ENCODE measurements at regions not wholly inside any gene's neighbourhood (a gene's known extent, or its start where the extent isn't known, plus 50 kb on each side); places are given as distances from the start of the nearest gene placed in this dataset.
"Not testable (repeated sequence)": the region's sequence is repeated elsewhere in the genome, so short reads cannot be mapped to it uniquely, and the experiment has no call there.

GRCh38 chr4:107772269-107772668 lies 52.2 kb upstream of the PAPSS1 start:
- dilution Hi-C loops (cut with MboI; ENCODE audit: extremely low pct_ligation_motif_present, low sequenced_read_pairs): loop anchor here (25.0 kb wide), 1 partner anchor 140 kb away; no protein-coding TSS in a partner anchor
- H3K27me3 ChIP-seq (ENCODE audit: control insufficient read depth, extremely low read depth, insufficient read depth, low read length); H3K9me1 ChIP-seq (ENCODE audit: control insufficient read depth, extremely low read depth, insufficient read depth, low read length); H4K20me1 ChIP-seq (ENCODE audit: control insufficient read depth, extremely low read depth, insufficient read depth, low read length); H3K9me3 ChIP-seq (ENCODE audit: control insufficient read depth, low read depth, low read length); H3K4me1 ChIP-seq (ENCODE audit: control insufficient read depth, extremely low read depth, insufficient read depth, low read length); FAIRE-seq; H3K4me2 ChIP-seq (ENCODE audit: control insufficient read depth, extremely low read depth, insufficient read depth, low read depth, low read length); DNase-seq (ENCODE audit: low read depth, low spot score); H2AFZ ChIP-seq (ENCODE audit: control insufficient read depth, low read length); H3K79me2 ChIP-seq (ENCODE audit: control insufficient read depth, insufficient read depth, low read length); H3K9ac ChIP-seq (ENCODE audit: control insufficient read depth, extremely low read depth, insufficient read depth, low read length); H3K27ac ChIP-seq (ENCODE audit: control insufficient read depth, insufficient read depth, low read length); H3K4me3 ChIP-seq (ENCODE audit: control insufficient read depth in 2 of 3, extremely low read depth in 1 of 3, insufficient read depth in 2 of 3, low read depth in 1 of 3, low read length in 3 of 3); H3K36me3 ChIP-seq (ENCODE audit: control insufficient read depth in 2 of 2, extremely low read depth in 1 of 2, insufficient read depth in 2 of 2, low read length in 2 of 2): not testable (repeated sequence)

DNA sequence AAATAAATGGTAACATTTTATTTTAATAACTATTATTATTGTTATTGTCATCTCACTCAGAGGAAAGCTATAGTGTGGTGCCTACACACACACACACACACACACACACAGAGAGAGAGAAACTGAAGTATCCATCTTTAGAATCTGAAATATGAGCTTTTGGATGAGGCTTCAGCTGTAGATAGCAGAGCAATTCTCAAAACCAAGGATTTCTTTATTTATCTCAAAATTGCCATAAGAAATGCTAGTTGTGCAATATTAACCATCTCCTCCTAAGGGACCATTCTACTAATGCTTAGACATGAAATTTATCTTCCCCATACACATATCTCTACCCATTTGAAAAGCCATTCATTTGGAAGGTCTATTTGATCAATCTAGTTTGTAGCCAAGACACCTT lies 50.1 kb upstream of the SGMS2 start:
- no peaks in the 10 kb centered on the region for H3K79me2 ChIP-seq (ENCODE audit: control insufficient read depth, insufficient read depth, low read length)
- no peak overlapping the region for H2AFZ ChIP-seq (ENCODE audit: control insufficient read depth, low read length)
- no peak for TF ChIP-seq EZH2 (IDR thresholded peaks at IDR 0.05; ENCODE audit: low read length)
- TF ChIP-seq, protein P1, sequence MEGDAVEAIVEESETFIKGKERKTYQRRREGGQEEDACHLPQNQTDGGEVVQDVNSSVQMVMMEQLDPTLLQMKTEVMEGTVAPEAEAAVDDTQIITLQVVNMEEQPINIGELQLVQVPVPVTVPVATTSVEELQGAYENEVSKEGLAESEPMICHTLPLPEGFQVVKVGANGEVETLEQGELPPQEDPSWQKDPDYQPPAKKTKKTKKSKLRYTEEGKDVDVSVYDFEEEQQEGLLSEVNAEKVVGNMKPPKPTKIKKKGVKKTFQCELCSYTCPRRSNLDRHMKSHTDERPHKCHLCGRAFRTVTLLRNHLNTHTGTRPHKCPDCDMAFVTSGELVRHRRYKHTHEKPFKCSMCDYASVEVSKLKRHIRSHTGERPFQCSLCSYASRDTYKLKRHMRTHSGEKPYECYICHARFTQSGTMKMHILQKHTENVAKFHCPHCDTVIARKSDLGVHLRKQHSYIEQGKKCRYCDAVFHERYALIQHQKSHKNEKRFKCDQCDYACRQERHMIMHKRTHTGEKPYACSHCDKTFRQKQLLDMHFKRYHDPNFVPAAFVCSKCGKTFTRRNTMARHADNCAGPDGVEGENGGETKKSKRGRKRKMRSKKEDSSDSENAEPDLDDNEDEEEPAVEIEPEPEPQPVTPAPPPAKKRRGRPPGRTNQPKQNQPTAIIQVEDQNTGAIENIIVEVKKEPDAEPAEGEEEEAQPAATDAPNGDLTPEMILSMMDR (optimal IDR thresholded peaks at IDR 0.05 in 1 of 3, IDR thresholded peaks at IDR 0.05 in 1 of 3, conservative IDR thresholded peaks at IDR 0.05 in 1 of 3; ENCODE audit: extremely low read depth in 1 of 3, insufficient read depth in 2 of 3, low read length in 3 of 3): no peak
- no peak overlapping the region for H3K9ac ChIP-seq (ENCODE audit: control insufficient read depth, extremely low read depth, insufficient read depth, low read length)
- no peak overlapping the region for H3K4me2 ChIP-seq (ENCODE audit: control insufficient read depth, extremely low read depth, insufficient read depth, low read depth, low read length)
- no peaks in the 10 kb centered on the region for H3K27me3 ChIP-seq (ENCODE audit: control insufficient read depth, extremely low read depth, insufficient read depth, low read length)
- H4K20me1 ChIP-seq (ENCODE audit: control insufficient read depth, extremely low read depth, insufficient read depth, low read length): no peaks in the 10 kb centered on the region
- no peaks in the 10 kb centered on the region for H3K9me3 ChIP-seq (ENCODE audit: control insufficient read depth, low read depth, low read length)
- FAIRE-seq (no peak), DNase-seq (ENCODE audit: low read depth, low spot score) (no peak)
- no peaks in the 10 kb centered on the region for H3K9me1 ChIP-seq (ENCODE audit: control insufficient read depth, extremely low read depth, insufficient read depth, low read length)
- H3K4me3 ChIP-seq (ENCODE audit: control insufficient read depth in 2 of 3, extremely low read depth in 1 of 3, insufficient read depth in 2 of 3, low read depth in 1 of 3, low read length in 3 of 3): no peak overlapping the region
- no peaks in the 10 kb centered on the region for H3K36me3 ChIP-seq (ENCODE audit: control insufficient read depth in 2 of 2, extremely low read depth in 1 of 2, insufficient read depth in 2 of 2, low read length in 2 of 2)
- no peak overlapping the region for H3K27ac ChIP-seq (ENCODE audit: control insufficient read depth, insufficient read depth, low read length)
- H3K4me1 ChIP-seq (ENCODE audit: control insufficient read depth, extremely low read depth, insufficient read depth, low read length): no peaks in the 10 kb centered on the region
- dilution Hi-C loops (cut with MboI; ENCODE audit: extremely low pct_ligation_motif_present, low sequenced_read_pairs): loop anchor here (25.0 kb wide), 1 partner anchor 138 kb away; no protein-coding TSS in a partner anchor

Measured in keratinocyte (primary cell).